Thoracic aorta (tissue), 2 donors: ENCODE measurements at regions not wholly inside any gene's neighbourhood (a gene's known extent, or its start where the extent isn't known, plus 50 kb on each side); places are given as distances from the start of the nearest gene placed in this dataset.

Experiments
- ATAC-seq: fragments of 150-250 bp; one replicate; pipeline ENCODE4 v1.8.0; 2017; ENCODE audit warnings: low read depth; ENCODE audit not compliant: insufficient number of reproducible peaks, low FRiP score
- DNase-seq: peaks from one replicate; pipeline ENCODE4 v3.0.0-alpha.2; 2020; ENCODE audit warnings: low spot score
- H3K27ac ChIP-seq, 2 donors: fragments of 200-600 bp; sonication (generic); 1 replicate in 1 of 2; 2 replicates in 1 of 2; pipeline ENCODE4 v1.5.1; 2016; ENCODE audit warnings: mild to moderate bottlenecking in 2 of 2, moderate library complexity in 2 of 2
- H3K27me3 ChIP-seq: fragments of 200-600 bp; sonication (generic); replicated peaks from 2 replicates; pipeline ENCODE4 v1.6.0; 2016; ENCODE audit warnings: mild to moderate bottlenecking; ENCODE audit not compliant: insufficient read depth
- H3K36me3 ChIP-seq: fragments of 200-600 bp; sonication (generic); one replicate; pipeline ENCODE4 v1.5.1; 2016
- H3K4me1 ChIP-seq, 2 donors: fragments of 200-600 bp; sonication (generic); 1 replicate in 1 of 2; 2 replicates in 1 of 2; pipeline versions ENCODE4 v1.5.1 to v1.6.0; 2016; ENCODE audit warnings: low read depth in 2 of 2, mild to moderate bottlenecking in 1 of 2; ENCODE audit not compliant: control insufficient read depth in 1 of 2
- H3K4me3 ChIP-seq: fragments of 200-600 bp; sonication (generic); 2 replicates; pipeline ENCODE4 v1.5.1; 2016; ENCODE audit warnings: mild to moderate bottlenecking
- H3K9me3 ChIP-seq: fragments of 200-600 bp; sonication (generic); 2 replicates; pipeline ENCODE4 v1.5.1; 2016
- TF ChIP-seq, protein P1 (sequence below): fragments of 200-600 bp; sonication (generic); IDR thresholded peaks from one replicate; pipeline ENCODE4 v1.5.1; 2019; ENCODE audit warnings: antibody characterized with exemption

DNA sequence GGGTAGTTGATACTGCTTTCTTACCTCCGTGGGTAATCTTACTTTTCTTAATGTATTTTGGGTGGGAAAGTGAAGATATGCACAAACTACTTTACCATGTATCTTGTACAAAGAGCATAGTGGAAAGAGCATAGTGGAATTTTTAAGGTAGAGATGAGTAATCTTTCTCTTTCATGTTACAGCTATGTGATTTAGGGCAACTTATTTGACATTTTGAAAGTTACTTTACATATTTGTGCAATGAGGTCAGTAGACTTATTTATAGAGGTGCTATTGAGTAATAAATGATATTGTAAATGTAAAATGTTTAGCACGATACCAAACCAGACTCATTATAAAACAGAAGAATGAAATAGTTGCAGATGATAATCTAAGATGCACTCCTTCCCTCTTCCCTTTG is 351.2 kb downstream of the TRAM1L1 start:
- TF ChIP-seq, protein P1, sequence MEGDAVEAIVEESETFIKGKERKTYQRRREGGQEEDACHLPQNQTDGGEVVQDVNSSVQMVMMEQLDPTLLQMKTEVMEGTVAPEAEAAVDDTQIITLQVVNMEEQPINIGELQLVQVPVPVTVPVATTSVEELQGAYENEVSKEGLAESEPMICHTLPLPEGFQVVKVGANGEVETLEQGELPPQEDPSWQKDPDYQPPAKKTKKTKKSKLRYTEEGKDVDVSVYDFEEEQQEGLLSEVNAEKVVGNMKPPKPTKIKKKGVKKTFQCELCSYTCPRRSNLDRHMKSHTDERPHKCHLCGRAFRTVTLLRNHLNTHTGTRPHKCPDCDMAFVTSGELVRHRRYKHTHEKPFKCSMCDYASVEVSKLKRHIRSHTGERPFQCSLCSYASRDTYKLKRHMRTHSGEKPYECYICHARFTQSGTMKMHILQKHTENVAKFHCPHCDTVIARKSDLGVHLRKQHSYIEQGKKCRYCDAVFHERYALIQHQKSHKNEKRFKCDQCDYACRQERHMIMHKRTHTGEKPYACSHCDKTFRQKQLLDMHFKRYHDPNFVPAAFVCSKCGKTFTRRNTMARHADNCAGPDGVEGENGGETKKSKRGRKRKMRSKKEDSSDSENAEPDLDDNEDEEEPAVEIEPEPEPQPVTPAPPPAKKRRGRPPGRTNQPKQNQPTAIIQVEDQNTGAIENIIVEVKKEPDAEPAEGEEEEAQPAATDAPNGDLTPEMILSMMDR = no peak
- no peaks in the 10 kb centered on the region for H3K27me3 ChIP-seq
- DNase-seq (no peak), ATAC-seq (no peak)
- no peaks in the 10 kb centered on the region for H3K36me3 ChIP-seq
- no peaks in the 10 kb centered on the region for H3K9me3 ChIP-seq
- H3K27ac ChIP-seq = no peak overlapping the region
- no peaks in the 10 kb centered on the region for H3K4me1 ChIP-seq
- H3K4me3 ChIP-seq = no peak overlapping the region

DNA sequence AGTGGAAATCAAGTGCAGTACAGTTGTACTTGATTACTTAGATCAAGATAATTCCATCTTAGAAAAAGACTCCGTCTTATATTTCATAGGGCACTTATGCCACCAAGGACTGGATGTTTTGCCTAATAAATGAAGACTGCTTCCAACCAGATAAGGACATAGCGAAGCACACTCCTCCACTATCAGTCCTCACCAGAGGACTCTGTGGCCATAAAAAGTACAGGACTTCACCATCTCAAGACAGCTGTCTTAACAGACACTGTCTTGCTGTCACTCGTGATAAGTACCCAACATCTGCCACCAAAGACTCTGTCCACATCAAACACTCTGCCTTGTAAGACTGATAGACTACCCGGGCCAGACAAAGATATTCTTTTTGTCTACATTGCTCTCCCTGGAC is 352.0 kb downstream of the TRAM1L1 start:
- Histone ChIP-seq H3K4me3 (no peak overlapping the region), H3K27ac (no peak overlapping the region), H3K27me3 (no peaks in the 10 kb centered on the region), H3K4me1 (no peaks in the 10 kb centered on the region), H3K36me3 (no peaks in the 10 kb centered on the region), H3K9me3 (no peaks in the 10 kb centered on the region)
- TF ChIP-seq, protein P1 = no peak
- DNase-seq = no peak
- no peak for ATAC-seq

DNA sequence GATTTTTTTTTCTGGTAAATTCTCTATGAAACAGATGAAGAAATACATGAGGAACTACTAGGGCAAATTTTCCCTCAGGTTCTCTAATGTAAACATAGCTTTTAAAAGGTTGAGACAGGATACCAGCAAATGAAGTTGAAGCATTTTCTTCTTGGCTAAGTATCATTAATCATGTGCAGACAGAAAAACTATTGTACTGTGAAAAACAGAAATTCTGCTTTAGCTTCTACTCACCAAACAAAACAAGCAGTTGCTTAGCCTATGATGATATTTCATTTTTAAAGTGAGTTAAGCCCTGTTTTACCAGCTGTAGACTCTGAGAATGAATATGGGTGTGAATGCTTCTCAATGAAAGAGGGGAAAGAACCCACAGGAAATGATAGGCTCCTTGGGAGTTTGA is 358.9 kb downstream of the TRAM1L1 start:
- Histone ChIP-seq H3K4me1 (no peaks in the 10 kb centered on the region), H3K4me3 (no peak overlapping the region), H3K27ac (no peak overlapping the region), H3K27me3 (no peaks in the 10 kb centered on the region), H3K9me3 (no peaks in the 10 kb centered on the region), H3K36me3 (no peaks in the 10 kb centered on the region)
- no peak for DNase-seq
- no peak for ATAC-seq
- TF ChIP-seq, protein P1 = no peak

DNA sequence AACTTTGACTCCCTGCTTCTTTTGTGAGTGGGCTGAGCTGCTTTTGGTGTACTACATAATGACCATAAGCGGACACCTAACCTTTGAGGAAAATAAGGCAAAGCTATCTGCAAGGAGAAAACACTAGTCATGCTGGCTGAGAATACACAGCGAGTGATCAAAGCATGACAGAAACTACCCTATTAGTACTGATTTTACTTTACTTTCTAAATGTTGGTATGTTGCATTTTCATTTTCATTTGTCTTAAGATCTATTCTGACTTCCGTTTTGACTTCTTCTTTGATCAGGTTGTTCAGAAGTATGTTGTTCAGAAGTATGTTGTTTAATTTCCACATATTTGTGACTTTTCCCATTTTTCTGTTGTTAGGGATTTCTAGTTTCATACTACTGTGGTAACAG is 361.1 kb downstream of the TRAM1L1 start:
- no peaks in the 10 kb centered on the region for H3K4me1 ChIP-seq
- H3K36me3 ChIP-seq = no peaks in the 10 kb centered on the region
- no peaks in the 10 kb centered on the region for H3K27me3 ChIP-seq
- no peak overlapping the region for H3K4me3 ChIP-seq
- no peaks in the 10 kb centered on the region for H3K9me3 ChIP-seq
- no peak overlapping the region for H3K27ac ChIP-seq
- ATAC-seq = no peak
- no peak for DNase-seq
- TF ChIP-seq, protein P1 = no peak

DNA sequence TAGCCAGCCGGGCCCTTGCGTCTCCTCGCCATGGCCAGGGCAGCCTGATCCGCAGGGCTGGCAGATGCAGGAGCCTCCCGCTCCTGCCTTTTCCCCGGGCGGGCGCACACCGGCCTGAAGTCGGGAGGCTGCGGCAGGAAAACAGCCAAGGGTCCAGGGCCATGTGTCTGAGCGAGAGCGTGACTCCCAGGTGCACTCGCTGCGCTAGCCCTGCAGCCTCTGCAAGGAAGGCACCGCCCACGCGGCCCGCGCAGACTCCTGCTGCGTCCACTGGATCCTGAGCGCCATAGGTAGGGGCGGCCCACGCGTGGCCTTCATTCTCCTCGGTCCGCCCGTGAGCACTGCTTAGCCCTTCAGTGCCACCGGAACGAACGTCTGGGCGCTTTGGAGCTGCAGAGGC is 379.9 kb downstream of the TRAM1L1 start:
- Histone ChIP-seq H3K27ac (no peak overlapping the region), H3K4me1 (no peaks in the 10 kb centered on the region), H3K27me3 (no peaks in the 10 kb centered on the region), H3K4me3 (no peak overlapping the region), H3K9me3 (no peaks in the 10 kb centered on the region), H3K36me3 (no peaks in the 10 kb centered on the region)
- DNase-seq (no peak), ATAC-seq (no peak)
- TF ChIP-seq, protein P1 = no peak
